ENCODE measurements at regions not wholly inside any gene's neighbourhood (a gene's known extent, or its start where the extent isn't known, plus 50 kb on each side); places are given as distances from the start of the nearest gene placed in this dataset.
A peak's percentile ranks its signal among the peaks of the same experiment; 100 is the strongest.

- no peak overlapping the region for H3K4me3 ChIP-seq (replicated peaks; ENCODE audit: low read depth, low read length)
- no peak for DNase-seq (ENCODE audit: extremely low read depth, low read depth)
- no peak for TF ChIP-seq CTCF (IDR thresholded peaks at IDR 0.05; ENCODE audit: low read depth, low read length, missing control alignments)
Observed at GRCh38 chr13:74907788-74908187, 574.2 kb downstream of the TBC1D4 start.

GRCh38 chr13:74904556-74904955 lies 577.4 kb downstream of the TBC1D4 start:
- TF ChIP-seq CTCF (IDR thresholded peaks at IDR 0.05; ENCODE audit: low read depth, low read length, missing control alignments) = no peak
- no peak overlapping the region for H3K4me3 ChIP-seq (replicated peaks; ENCODE audit: low read depth, low read length)
- DNase-seq (ENCODE audit: extremely low read depth, low read depth) = no peak

GRCh38 chr13:74895042-74895796 lies 586.8 kb downstream of the TBC1D4 start:
- no peak for TF ChIP-seq CTCF (IDR thresholded peaks at IDR 0.05; ENCODE audit: low read depth, low read length, missing control alignments)
- no peak overlapping the region for H3K4me3 ChIP-seq (replicated peaks; ENCODE audit: low read depth, low read length)
- no peak for DNase-seq (ENCODE audit: extremely low read depth, low read depth)

DNA sequence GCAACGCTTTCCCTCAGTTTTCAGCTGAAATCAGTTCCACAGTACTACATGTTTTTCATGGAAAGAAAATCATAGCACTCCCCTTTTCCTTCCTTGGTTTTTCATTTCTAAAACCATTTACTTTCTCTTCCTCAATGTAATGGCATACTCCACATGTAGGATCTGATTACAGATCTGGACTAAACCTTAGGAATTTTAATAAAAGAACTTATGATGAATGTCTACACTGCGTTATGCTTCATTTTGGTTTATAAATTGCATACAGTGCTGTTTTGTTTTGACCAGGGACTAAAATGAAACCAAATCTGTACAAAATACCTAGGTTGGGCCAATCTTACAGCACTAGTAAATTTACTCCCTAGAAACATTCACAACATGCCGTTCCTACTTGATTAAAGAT lies 589.9 kb downstream of the TBC1D4 start:
- H3K4me3 ChIP-seq (replicated peaks; ENCODE audit: low read depth, low read length) = no peak overlapping the region
- no peak for DNase-seq (ENCODE audit: extremely low read depth, low read depth)
- TF ChIP-seq CTCF (IDR thresholded peaks at IDR 0.05; ENCODE audit: low read depth, low read length, missing control alignments) = no peak

DNA sequence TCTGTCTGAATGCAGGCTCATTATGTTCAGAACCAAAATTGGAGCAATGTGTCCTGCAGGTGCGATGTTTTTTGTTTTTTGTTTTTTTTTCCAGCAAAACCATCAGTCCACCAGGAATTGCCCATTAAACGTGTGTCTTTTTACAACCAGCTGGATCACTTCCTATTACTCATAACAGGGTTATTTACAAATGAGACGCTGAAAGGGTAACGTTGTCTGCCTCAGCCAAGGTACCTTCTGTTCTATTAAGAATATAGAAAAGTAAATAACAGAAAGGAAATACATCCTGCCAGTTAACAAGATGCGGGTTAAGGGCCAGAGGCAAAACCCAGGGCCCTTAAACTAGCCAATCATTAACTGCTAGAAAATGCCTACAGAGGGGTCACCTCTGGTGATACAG lies 590.4 kb downstream of the TBC1D4 start:
- DNase-seq (ENCODE audit: extremely low read depth, low read depth) = peak; percentile 46
- no peak overlapping the region for H3K4me3 ChIP-seq (replicated peaks; ENCODE audit: low read depth, low read length)
- TF ChIP-seq CTCF (IDR thresholded peaks at IDR 0.05; ENCODE audit: low read depth, low read length, missing control alignments) = no peak

- DNase-seq (ENCODE audit: extremely low read depth, low read depth) = no peak
- H3K4me3 ChIP-seq (replicated peaks; ENCODE audit: low read depth, low read length) = no peak overlapping the region
- no peak for TF ChIP-seq CTCF (IDR thresholded peaks at IDR 0.05; ENCODE audit: low read depth, low read length, missing control alignments)
Observed at GRCh38 chr13:74889321-74889720, 592.6 kb downstream of the TBC1D4 start.

GRCh38 chr13:74886502-74886901 lies 595.5 kb downstream of the TBC1D4 start:
- no peak for TF ChIP-seq CTCF (IDR thresholded peaks at IDR 0.05; ENCODE audit: low read depth, low read length, missing control alignments)
- no peak for DNase-seq (ENCODE audit: extremely low read depth, low read depth)
- H3K4me3 ChIP-seq (replicated peaks; ENCODE audit: low read depth, low read length) = no peak overlapping the region
